Parathyroid adenoma (tissue), 2 donors: ENCODE measurements at regions not wholly inside any gene's neighbourhood (a gene's known extent, or its start where the extent isn't known, plus 50 kb on each side); places are given as distances from the start of the nearest gene placed in this dataset.

ENCODE experiments used
- H2AFZ ChIP-seq: fragments of 300-600 bp; sonication (generic); one replicate; pipeline ENCODE4 v1.7.0; 2017; ENCODE audit warnings: antibody characterized with exemption, mild to moderate bottlenecking
- H3K27ac ChIP-seq: fragments of 300-600 bp; sonication (generic); one replicate; pipeline ENCODE4 v1.7.0; 2017
- H3K27me3 ChIP-seq: fragments of 300-600 bp; sonication (generic); one replicate; pipeline ENCODE4 v1.7.0; 2017; ENCODE audit warnings: low read length; ENCODE audit not compliant: control insufficient read depth, insufficient read depth
- H3K36me3 ChIP-seq: fragments of 300-600 bp; sonication (generic); one replicate; pipeline ENCODE4 v1.7.0; 2017; ENCODE audit warnings: low read length; ENCODE audit not compliant: control insufficient read depth, insufficient read depth
- H3K4me1 ChIP-seq: fragments of 300-600 bp; sonication (generic); one replicate; pipeline ENCODE4 v1.7.0; 2017; ENCODE audit warnings: control low read depth
- H3K4me2 ChIP-seq: fragments of 300-600 bp; sonication (generic); one replicate; pipeline ENCODE4 v1.7.0; 2017; ENCODE audit warnings: low read length
- H3K4me3 ChIP-seq: fragments of 300-600 bp; sonication (generic); one replicate; pipeline ENCODE4 v1.7.0; 2017; ENCODE audit warnings: low read depth, low read length
- H3K79me2 ChIP-seq: fragments of 300-600 bp; sonication (generic); one replicate; pipeline ENCODE4 v1.7.0; 2017; ENCODE audit warnings: control low read depth
- H3K9ac ChIP-seq: fragments of 300-600 bp; sonication (generic); one replicate; pipeline ENCODE4 v1.7.0; 2017; ENCODE audit warnings: mild to moderate bottlenecking
- H3K9me3 ChIP-seq: fragments of 300-600 bp; sonication (generic); one replicate; pipeline ENCODE4 v1.7.0; 2017; ENCODE audit warnings: low read length; ENCODE audit not compliant: control insufficient read depth
- CTCF ChIP-seq: fragments of 300-600 bp; sonication (generic); IDR thresholded peaks from one replicate; pipeline ENCODE4 v1.7.0; 2017; ENCODE audit warnings: antibody characterized with exemption, mild to moderate bottlenecking
- donor health status: primary hyperparathyroidism.

GRCh38 chr2:220227266-220227920, 600.0 kb downstream of the SLC4A3 start:
- no peak overlapping the region for H3K27ac ChIP-seq
- H3K9ac ChIP-seq = no peak overlapping the region
- no peak overlapping the region for H2AFZ ChIP-seq
- no peak for TF ChIP-seq CTCF
- no peaks in the 10 kb centered on the region for H3K4me1 ChIP-seq
- no peak overlapping the region for H3K4me2 ChIP-seq
- H3K27me3 ChIP-seq = no peaks in the 10 kb centered on the region
- H3K79me2 ChIP-seq = no peaks in the 10 kb centered on the region
- H3K9me3 ChIP-seq = no peaks in the 10 kb centered on the region
- no peaks in the 10 kb centered on the region for H3K36me3 ChIP-seq
- no peak overlapping the region for H3K4me3 ChIP-seq

DNA sequence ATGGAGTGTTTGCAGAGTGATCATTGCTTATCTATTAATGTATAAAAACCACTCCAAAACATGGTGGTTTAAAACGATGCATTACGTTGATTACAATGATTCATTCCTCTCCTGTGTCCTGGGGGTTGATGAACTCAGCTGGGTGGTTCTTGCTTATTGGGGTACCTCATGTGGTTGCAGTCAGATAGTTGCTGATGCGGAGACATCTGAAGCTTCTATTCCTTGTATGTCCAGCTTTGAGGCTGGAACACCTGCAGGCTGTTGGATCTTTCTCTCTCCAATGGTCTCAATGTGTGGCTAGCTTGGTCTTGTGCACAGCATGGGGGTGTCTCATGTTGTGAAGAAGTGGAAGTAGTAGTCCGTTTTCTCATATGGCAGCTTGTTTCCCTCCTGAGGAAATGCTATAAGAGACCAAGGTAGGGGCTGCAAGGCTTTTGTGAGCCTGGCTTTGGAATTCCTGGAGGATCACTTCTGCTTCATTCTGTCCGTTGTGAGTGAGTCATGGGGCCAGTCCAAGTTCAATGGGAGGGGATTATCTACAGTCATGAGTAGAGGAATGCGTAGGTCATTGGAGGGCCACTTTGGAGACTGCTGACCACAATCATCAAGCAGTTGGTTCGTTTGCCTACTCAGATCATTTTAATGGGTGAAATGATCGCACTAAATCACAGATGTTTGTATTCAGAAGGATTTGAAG, 601.0 kb downstream of the SLC4A3 start:
- H3K4me2 ChIP-seq = no peak overlapping the region
- no peaks in the 10 kb centered on the region for H3K9me3 ChIP-seq
- no peak overlapping the region for H3K27ac ChIP-seq
- no peak overlapping the region for H2AFZ ChIP-seq
- H3K4me1 ChIP-seq = no peaks in the 10 kb centered on the region
- no peaks in the 10 kb centered on the region for H3K27me3 ChIP-seq
- no peak overlapping the region for H3K4me3 ChIP-seq
- H3K79me2 ChIP-seq = no peaks in the 10 kb centered on the region
- no peaks in the 10 kb centered on the region for H3K36me3 ChIP-seq
- no peak overlapping the region for H3K9ac ChIP-seq
- TF ChIP-seq CTCF = no peak

DNA sequence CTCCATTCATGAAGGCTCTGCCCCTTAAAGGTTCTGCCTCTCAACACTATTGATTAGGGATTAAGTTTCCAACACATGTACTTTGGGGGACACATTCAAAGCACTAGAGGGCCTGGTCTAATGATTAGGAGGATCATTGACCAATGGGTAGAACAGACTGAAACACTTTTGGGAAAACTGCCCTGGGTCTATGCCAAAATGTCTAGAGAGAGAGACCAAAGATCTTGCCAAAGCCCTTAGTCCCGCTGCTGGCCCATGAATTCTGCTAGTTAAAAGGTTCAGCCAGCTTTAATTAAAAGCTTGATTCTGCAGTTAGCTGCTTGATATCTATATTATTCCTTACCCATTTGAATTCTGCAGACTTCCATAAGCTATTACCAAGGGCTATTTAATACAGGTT, 613.2 kb downstream of the SLC4A3 start:
- Histone ChIP-seq H3K27ac (no peak overlapping the region), H3K36me3 (no peaks in the 10 kb centered on the region), H3K9me3 (no peaks in the 10 kb centered on the region), H3K9ac (no peak overlapping the region), H3K4me2 (no peak overlapping the region), H2AFZ (no peak overlapping the region), H3K79me2 (no peaks in the 10 kb centered on the region), H3K4me1 (no peaks in the 10 kb centered on the region), H3K4me3 (no peak overlapping the region), H3K27me3 (no peaks in the 10 kb centered on the region)
- no peak for TF ChIP-seq CTCF

- H2AFZ ChIP-seq = no peak overlapping the region
- H3K9ac ChIP-seq = no peak overlapping the region
- H3K27ac ChIP-seq = no peak overlapping the region
- H3K9me3 ChIP-seq = no peaks in the 10 kb centered on the region
- no peak overlapping the region for H3K4me3 ChIP-seq
- H3K4me2 ChIP-seq = no peak overlapping the region
- H3K27me3 ChIP-seq = no peaks in the 10 kb centered on the region
- H3K79me2 ChIP-seq = no peaks in the 10 kb centered on the region
- H3K36me3 ChIP-seq = no peaks in the 10 kb centered on the region
- TF ChIP-seq CTCF = no peak
- no peaks in the 10 kb centered on the region for H3K4me1 ChIP-seq
Measured at GRCh38 chr2:220241423-220241822, 614.0 kb downstream of the SLC4A3 start.

GRCh38 chr2:220243571-220243970, 616.1 kb downstream of the SLC4A3 start:
- Histone ChIP-seq H3K27me3 (no peaks in the 10 kb centered on the region), H3K9ac (no peak overlapping the region), H3K4me3 (no peak overlapping the region), H3K79me2 (no peaks in the 10 kb centered on the region), H2AFZ (no peak overlapping the region), H3K4me1 (no peaks in the 10 kb centered on the region), H3K27ac (no peak overlapping the region), H3K9me3 (no peaks in the 10 kb centered on the region), H3K36me3 (no peaks in the 10 kb centered on the region), H3K4me2 (no peak overlapping the region)
- TF ChIP-seq CTCF = no peak
